ENCODE measurements at regions not wholly inside any gene's neighbourhood (a gene's known extent, or its start where the extent isn't known, plus 50 kb on each side); places are given as distances from the start of the nearest gene placed in this dataset.
"Not testable (repeated sequence)": the region's sequence is repeated elsewhere in the genome, so short reads cannot be mapped to it uniquely, and the experiment has no call there.

DNA sequence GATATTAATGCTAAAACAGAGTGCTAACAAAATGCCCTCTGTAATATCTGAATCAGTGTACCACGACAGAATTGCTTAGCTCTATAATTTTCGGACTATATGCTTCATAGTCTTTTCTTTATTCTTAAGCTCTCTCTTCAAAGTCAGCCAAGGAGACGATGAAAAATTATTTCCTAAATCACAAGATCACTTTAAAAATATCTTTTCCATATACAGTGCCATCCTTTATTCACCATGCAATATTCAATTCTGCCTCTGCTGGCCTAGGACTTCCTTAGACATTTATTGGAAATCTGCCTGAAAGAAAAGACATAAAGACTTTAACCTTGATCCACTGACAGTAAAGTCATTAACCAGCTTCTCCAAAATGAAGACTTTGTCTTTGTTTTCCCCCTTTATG lies 238.9 kb upstream of the BTG1 start:
- no peak for DNase-seq

DNA sequence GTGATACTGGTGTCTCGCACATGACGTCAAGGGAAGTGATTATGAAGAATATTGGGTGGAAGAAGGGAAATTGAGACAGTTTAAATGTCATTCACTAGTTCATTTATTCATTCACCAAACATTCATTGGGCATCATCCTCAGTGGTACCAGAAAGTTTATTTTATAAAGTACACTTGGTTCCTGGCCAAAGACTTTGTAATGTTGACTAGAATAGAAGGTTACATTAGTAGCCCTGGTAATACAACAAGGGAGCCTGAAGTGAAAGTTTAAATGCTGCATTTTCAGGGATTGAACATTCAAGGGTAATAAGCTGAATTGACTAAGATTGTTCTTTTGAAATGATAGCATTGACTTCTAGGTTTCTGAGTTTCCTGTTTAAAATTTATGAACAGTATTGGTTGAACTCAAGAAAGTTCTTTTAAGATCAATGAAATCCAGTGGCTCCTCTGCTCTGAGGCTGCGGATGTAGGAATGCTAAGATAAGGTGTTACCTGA lies 236.8 kb upstream of the BTG1 start:
- DNase-seq, result no peak

DNA sequence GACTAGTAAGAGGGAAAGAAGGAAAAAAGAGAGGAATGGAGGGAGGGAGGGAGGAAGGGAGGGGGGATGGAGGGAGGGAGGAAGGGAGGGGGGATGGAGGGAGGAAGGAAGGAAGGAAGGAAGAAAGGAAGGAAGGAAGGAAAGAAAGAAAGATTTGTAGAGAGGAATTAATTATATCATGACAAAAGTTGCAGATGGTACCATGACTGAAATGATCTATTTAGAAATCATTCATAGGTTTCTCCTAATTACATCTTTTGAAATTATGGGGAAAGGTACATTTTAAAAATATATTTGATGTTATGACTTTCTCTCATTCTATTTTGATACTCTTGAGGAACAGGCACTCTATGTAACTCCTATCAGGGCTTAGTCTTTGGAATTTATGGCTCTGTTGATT lies 236.2 kb upstream of the BTG1 start:
- no peak for DNase-seq

DNA sequence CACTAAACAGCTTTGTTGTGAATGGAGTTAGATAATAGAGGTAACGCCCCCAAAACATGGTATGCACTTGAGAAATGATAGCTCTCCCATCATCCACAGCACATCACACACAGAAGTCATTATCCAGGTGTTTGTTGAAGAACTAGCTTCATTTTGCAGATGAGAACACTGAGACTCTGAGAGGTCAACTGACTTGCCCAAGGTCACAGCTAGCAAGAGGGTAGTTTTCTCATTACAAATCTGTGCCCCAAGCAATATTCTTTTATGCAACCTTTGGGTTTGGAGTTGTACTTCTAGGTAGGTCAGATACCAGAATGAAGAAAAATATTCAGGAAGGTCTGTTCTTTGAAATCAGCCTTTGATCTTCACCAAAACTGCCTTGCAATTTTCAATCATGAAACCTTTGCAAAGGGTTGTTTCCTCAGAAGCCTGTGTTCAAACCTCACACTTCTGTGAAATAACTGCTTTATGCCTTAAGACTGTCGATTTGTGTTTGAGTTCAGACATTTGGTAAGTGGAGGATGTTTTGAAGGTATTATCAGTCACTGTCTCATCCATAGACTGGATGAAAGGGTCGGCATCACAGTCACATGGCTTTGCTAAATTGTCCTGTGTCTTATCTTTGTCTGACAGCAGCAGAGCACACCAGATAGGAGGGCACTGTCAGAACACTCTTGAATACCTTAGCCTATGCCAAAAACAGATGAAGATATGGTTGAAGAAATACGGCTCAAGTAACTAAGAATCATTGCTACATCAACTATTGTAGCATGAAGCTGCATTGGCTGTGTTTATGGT lies 233.2 kb upstream of the BTG1 start:
- no peak for DNase-seq

DNA sequence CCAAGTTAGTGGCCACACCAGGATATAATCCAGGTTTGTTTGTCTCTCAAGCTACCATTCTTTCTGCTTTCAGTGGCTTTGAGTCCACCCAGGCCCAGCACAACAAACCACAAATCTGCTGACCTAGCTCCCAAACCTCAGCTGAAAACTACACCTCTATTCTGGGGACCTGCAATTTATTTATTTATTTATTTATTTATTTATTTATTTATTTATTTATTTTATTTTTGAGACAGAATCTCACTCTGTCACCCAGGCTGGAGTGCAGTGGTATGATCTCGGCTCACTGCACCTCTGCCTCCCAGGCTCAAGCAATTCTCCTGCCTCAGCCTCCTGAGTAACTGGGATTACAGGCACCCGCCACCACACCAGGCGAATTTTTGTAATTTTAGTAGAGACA lies 229.9 kb upstream of the BTG1 start:
- not testable (repeated sequence) for DNase-seq

DNA sequence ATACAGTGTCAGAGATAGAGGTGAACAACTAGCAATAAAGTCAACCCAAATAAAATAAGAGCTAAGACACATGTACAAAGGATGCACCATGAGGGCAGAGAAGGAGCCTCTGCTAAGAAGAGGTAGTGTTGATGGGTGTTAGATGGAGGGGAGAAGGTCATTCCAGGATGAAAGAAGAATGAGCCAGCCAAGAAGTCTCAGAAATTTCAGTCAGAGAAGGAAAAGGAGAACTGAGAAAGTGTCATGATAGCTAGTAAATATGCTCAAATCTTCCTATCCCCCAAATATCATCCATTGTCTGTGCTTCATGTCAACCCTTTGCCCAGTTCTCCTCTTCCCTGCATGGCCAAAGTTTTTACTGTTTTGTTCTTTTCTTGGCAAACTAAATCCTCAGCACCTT lies 225.2 kb upstream of the BTG1 start:
- DNase-seq, result no peak

DNA sequence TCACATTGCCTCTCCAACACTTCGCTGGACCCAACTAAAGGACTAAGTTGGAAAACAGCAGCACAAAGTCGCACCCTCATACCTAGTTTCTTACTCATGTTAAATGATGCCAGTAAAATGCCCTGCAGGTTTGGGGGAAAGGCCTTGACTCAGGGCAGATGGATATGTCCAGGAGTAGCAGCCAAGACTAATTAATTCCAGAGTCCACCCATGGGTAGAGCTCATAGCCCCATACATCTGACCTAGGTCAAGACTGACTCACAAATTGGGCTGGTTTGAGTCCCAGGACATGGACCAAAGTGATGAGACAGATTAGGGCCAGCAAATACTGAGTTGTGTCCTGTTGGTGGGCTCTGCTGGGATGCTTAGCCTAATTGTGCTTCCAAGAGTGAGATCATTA lies 224.0 kb upstream of the BTG1 start:
- no peak for DNase-seq

DNA sequence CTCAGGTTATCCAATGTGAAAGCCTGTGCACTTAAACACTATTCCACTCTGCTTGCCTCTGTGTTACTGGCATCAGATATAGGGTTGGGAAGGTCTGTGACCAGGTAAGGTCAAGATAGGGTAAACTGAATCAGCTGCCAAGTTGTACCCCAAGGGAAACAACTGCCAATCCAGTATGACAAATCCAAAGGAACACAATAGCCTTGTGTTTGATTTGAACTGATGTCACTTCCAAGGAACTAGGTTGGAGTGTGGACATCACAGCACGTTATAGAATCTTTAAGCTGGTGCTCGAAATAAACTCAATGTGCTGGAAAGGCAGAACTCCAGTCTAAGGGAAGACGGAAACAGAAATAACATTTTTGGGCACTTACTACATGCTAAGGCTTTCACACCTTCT lies 223.4 kb upstream of the BTG1 start:
- no peak for DNase-seq

DNA sequence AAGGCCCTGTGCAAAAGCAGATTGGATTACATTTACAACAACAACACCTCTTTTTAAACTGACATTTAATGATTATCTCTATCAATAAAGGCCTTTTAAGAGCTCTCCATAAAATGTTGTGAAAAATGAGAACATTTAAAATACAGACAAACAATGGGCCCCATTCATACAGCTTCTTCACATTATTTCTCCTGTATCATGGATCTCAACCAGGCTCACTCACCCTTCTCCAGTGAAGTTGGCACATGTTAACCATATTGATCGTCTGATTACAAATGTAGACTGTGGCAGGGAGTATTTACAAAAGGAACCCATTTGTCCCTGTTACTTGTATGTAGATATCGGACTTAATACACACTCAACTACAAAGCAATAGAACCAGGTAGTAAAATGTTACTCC lies 220.2 kb upstream of the BTG1 start:
- no peak for DNase-seq

DNA sequence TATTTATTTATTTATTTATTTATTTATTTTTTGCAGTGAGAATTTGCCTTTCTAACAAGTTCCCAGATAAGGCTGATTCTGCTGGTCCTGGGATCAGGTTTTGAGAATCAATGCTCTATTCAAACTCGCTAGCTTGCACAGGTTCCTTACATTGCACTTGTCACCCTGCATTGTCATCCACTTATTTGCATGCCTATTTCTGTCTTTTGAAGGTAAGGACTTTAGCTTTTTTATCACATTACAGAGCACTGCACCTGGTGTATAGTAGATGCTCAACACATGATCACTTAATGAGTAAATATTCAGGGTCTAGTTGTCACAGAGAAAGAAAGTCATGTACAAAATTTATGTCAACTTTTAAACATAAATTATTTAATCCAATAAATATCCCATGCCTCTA lies 219.7 kb upstream of the BTG1 start:
- no peak for DNase-seq

DNA sequence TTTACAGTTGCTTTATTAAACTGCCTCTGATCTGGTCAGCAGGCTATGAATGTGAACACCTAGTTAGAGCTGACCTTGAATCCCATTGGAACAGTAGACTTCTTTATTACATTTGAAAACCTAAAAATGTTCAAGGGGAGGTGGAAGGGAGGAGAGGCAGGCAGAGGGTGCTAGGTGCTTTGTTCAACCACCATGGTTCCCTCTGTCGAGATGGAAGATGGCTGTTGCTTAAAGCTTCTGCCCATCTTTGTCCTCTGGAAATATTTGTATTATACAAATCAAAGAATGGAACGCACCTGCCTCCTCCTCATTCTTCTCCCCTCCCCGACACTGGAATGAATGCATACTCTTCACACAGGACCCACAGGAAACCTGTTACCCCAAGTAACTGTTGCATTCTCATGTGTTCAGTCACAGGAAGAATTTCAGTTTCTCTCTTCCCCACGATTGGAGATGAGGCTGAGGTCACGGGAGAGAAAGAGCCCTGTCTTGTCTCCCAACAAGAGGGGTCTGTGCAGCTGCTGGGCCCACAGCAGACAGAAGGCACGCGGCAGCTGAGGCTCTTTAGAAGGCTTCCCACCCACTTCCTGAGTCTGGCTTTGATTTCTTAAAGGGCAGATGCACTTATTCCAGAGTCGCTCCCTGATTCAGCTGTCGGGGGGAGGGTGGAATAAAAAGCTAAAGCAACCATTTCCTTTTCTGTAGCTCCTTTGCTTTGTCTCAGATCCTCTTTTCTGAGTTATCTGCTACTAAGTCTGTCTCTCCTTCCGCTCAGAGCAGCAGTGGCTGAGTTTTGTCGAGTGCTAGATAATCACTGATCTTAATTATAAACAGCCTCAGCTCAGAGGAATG lies 217.9 kb upstream of the BTG1 start:
- peak; percentile 65 for DNase-seq

DNA sequence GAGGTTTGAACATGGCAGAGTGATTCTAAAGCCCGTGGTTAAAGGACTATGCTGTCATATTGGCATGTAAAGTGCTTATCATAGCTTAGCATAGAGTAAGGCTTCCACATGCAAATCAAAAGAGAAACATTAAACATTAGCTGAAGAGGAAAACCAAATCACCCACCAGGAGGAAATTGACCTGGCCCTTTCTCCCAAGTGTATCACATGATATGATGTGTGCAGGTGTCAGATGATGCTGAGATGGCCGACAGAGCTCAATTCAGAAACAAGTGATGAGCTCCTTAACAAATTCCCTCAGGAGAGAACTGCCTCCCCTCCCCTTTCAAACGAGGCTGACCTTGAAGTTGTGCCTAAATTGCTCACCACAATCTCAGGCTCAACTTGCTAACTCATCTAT lies 217.1 kb upstream of the BTG1 start:
- peak; percentile 9 for DNase-seq

DNA sequence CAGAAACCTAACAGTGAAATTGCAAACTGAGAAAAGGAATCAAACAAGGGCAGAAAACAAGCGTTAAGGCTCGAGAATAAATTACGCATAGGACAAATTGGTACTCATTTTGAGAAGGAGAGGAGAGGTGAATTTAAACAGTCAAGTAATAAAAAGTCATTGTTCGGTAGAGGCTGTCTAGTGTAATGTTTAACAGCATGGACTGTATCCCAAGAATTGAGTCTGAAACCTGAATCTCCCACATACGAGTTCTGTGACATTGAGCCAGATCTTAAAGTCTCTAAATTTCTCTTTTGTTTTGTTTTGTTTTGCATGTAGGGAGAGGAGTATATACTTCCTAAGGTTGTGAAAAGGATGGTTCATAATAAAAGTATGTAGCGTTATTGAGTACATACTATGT lies 216.5 kb upstream of the BTG1 start:
- no peak for DNase-seq

DNA sequence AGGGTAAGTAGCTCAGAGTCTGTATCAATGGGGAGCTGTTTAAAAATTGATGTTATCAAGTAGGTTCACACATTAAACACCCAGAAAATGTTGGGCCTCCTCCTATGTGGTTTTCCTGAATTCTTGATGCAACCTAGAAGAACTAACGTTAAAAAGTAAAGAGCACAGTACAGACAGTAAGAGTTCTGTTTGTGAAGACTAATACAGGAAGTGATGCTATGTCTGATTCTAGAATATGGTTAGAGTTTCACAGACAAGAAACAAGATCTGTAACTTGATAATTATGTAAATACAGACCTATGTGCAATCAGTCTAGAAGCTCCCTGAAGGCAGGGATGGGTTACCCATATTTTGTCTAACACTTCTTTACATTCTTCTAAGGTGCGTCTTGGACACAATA lies 214.9 kb upstream of the BTG1 start:
- no peak for DNase-seq

DNA sequence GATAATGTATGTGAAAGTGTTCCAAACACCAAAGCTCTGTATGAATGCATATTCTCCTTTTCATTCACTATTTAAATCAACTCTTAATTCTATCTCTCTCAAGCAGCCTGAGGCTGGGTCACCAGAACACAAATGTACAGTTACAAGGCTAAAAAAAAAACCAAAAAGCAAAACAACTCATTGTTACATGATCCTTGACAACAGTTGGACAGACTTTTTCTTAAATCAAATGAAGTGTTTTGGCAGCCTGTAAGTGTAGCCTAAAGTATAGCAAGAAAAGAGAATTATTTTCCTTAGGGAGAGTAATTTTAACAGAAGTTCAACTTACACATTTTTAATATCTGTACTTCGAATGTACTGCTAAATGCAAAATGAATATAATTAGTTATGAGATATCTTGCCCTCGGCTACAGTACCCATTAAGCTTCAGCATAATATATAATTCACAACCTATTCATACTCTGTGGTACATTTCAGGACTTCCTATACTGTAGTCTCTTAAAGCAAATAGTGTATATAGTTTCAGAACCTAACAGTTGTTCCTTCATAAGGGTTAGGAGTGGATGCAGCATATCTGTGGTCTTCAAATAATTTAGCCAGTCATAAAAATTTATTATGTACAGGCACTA lies 214.0 kb upstream of the BTG1 start:
- DNase-seq, result no peak

DNA sequence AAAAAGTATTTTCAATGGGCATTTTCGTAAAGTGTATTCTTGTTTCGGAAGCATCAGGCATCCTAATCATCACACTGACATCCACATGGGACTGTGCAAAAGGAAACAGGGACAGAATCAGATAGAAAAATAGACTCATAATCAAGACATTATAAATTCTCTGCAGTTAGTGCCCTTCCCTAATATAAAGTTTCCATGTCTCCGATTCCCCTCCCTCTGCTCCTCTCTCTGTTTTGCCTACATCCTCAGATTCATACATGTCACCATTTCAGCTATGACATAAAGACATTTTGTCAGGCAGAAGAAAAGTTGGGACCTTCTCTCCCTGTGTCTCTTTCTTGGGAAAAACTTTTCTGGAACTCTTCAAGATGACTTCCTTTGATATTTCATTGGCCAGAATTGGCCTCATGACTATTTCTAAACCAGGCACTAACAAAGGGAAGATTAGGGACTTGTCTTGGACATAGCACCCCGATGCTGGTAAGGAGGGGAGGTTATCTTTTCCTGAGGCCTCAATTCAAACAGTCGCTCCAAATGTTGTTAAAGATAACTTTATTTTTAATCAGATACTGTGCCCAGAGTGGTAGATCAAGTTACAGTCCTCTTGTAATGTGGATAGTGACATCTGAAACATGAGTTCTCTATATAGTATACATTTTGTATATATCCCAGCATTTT lies 212.1 kb upstream of the BTG1 start:
- no peak for DNase-seq

DNA sequence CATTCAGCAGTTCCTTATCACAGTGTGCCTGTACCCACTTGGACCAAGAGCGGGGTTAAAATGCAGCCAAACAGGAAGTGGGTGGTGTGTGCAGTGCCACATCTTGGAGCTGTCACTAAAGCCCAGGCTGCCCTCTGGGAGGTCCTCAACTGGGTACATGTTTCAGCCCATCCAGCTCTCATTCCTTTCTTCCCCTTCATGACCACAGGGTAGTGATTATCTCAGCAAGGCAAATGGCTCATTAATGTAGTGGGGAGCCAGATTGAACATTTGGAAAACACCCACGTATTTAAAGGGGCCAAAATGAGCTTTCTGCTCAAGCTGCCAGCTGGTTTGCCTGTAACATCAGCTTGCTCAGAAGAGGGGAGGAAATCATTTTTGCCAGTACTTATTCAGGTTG lies 210.8 kb upstream of the BTG1 start:
- DNase-seq, result no peak

DNA sequence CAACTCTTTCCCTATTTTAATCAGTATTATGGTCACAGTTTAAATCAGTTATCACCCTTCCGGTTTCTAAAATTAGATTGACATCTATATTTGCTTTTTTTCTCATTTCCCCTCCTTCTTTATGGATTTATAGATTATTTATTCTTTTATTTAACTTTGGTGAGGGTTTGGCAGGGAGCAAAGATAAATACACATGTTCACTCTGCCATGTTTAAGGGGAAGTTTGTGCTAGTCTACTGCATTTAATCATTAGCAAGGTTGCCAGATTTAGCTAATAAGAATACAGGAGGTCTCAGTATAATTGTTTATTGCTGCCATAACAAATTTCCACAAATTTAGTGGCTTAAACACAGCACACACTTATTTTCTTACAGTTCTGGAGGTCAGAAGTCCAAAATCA lies 204.0 kb upstream of the BTG1 start:
- no peak for DNase-seq

DNA sequence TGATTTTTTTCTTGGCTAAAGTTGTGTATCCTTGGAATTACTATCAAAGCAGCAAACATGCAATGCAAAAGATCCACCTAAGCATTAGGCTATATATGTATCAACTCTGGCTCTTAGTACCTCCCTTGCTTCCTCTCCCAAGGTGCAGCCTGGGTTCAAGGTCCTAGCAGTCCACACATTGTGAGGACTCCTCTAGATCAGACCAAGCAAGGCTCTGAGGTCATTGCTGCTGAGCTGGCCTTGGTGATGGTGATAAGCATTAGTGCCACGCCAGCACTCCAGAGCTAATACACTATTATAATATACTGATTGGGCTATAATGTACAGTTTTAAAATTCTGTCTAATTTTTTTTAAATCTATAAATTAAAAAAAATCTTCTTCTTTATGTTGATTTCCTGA lies 196.9 kb upstream of the BTG1 start:
- DNase-seq, result no peak

DNA sequence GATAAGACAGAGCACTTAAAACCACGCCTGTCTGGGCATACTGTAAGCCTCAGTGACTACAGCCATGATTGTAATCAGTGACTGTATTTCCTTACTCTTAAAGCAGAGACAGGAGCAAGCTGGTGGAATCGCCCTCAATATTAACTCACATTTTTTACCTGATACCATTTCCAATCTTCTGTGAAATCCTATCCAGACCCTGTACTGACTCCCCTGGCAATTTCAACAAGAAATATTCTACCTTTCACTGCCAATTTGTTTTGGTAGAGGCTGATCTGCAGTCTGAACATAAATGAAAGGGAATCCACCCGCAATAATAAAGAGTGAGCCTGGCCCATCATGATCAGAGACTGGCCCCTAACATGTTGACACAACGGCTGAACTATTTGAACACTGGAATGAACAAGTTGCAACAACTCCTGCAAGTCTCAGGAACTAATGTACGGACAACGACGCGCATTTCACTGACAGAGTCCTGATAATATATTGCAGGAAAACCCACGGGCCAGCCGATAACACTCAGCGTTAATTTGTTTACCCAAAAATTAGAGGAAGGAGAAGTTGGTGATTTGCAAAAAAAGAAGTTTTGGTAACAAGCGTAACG lies 195.5 kb upstream of the BTG1 start:
- no peak for DNase-seq

DNA sequence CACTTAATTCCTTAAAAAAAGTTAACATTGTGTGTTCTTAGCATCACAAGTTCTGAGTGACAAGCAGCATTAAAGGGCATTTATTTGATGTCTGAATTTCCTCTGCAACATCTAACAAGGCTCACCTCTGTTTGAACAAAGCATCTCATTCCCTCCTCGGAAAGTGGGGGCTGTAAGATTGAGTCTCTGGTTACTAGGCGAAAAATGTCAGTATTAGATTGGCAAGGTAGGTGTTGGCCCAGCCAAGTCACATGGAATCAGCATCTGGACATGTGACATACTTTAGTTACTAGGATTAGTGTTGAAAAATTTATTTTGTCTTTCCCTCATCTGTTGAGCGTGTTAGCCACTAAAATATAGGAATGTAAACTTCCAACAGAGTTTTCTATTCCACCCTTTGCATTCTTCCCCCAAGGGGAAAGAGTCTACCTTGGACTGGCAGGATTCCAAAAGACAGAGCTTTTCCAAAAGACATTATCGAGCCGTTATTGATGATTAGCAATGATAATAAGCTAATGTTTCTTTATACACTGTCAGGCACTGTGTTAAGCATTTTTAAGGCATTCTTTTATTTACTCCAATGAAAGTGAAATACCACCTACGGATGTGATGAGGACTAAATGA lies 194.9 kb upstream of the BTG1 start:
- DNase-seq, result no peak

DNA sequence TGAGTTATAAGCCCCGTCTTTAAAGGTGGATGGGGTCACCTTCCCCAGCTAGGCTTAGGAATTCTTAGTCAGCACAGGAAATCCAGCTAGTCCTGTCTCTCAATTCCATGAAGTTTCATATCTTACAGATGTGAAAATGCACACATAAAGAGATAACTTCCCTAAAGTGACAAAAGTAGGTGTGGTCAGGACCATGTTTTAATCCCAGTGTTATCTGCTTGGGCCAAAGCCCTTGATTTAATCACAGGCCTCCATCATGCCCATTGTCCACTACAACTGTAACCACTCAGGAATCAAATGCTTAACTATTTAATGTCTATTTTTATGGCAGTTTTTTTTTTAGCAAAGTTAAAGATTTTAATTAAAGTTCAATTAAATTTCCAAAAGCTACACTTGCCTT lies 194.4 kb upstream of the BTG1 start:
- DNase-seq, result no peak

All from retina (tissue), 1 donor.